CMK (cell line): ENCODE measurements at regions not wholly inside any gene's neighbourhood (a gene's known extent, or its start where the extent isn't known, plus 50 kb on each side); places are given as distances from the start of the nearest gene placed in this dataset.

Source experiments
- DNase-seq: peaks from one replicate; pipeline ENCODE4 v3.0.0-alpha.2; 2010; ENCODE audit warnings: low read depth

- DNase-seq = no peak
Measured at GRCh38 chr10:10785627-10786026, 232.0 kb upstream of the CELF2 start.

GRCh38 chr10:10786109-10787090 is 231.3 kb upstream of the CELF2 start:
- DNase-seq = no peak

GRCh38 chr10:10787586-10787985 is 230.1 kb upstream of the CELF2 start:
- no peak for DNase-seq

DNA sequence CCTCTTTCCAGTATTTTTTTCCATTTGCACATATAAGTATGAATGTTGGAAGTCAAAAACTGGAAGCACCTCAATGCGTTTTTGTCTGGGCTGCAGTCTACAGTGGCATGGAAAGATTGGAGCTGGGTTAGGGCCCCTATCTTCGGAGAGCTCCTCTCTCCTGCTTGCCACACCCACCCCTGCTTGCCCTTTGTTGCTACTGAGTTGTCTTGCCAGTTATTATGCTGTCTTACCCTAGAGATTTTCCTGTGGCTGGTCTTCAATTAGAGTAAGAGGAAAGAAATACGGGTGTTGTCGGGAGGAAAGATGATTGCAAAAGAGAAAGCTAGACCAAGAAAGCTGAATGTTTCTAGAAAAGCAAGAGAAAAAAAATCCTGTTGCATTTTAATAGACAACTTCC is 228.9 kb upstream of the CELF2 start:
- DNase-seq = no peak

DNA sequence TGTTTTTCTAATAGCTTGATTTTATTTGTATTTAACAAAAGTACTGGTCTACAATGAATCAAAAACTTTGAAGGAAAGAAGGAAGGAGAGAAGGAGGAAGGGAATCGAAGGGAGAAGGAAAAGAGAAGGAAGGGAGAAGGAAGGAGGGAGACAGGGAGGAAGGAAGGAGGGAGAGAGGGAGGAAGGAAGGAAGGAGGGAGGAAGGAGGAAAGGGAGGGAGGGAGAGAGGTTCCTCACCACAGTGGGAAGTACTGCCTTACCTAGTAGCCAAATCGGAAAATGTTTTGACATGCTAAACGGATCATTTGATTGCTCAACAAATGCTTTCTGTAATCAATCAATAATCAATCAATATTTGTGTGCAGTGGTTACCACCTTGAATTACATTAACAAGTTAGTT is 225.8 kb upstream of the CELF2 start:
- DNase-seq = no peak

DNA sequence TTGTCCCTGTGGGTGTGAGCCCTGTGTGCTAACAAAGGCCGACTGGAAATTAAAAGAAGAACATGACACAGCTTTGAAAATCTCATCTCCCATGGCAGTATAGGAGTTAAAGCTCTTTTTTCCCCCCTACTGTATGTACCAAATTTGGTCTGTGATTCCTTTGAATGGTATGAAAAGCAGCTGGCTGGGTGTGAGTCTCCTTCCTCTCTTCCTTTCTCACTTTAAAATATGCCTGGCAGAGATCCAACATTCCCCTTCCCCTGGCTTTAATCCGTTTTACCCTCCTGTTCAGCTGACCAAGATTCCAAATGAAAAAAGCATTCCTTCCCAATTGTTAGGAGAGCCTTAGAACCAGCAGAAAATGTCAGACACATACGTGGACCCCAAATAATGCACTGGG is 225.0 kb upstream of the CELF2 start:
- DNase-seq = no peak

GRCh38 chr10:10794046-10794445 is 223.6 kb upstream of the CELF2 start:
- DNase-seq = no peak

DNA sequence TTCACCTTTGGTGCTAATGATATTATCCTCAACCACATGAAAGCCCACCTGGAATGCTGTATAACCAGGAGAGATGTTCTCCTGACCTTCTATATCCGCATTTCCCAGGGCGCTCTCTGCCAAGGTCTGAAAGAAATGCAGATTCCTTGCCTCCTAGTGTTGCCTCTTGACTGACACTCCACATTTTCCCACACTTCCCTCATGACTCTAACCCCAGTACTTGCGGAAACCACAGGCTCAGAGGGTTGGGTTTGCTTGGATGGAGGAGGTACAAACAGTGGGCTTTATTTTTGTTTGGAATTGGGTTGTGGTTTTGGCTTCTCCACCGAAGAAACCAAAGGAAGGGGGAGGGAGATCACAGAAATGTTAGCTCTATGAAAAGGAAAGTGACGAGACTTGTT is 222.9 kb upstream of the CELF2 start:
- no peak for DNase-seq

DNA sequence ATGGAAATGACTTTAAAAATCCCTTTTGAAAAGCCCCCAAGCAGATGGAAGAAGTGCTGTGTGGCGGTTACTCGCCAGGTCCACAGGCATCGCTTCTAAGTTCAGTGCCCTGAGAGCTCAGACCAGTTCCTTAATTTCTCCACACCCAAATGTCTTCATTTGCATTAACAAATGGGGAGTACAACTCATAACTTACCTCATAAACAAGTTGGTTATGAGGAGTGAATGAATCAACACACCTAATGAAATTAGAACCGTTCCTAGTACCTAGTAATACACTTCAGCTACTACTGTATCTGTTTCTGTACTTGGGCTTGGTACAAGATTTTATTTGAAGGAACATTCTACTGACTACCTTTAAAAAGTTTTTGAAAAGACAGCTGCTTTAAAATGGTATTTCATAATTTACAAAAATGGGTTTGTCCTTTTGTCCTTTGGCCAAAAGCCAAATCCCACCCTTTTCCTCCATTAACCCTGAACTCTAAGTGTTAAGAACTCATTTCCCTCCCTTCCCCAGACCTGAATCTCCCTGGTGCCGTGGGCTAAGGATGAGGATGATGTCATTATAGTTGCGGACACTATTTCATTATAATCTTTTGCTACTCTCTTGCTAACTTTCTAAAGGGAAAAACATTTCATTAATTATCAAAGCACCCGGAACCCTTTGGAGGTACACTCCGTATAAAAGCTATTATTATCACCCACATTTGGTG is 221.5 kb upstream of the CELF2 start:
- no peak for DNase-seq

- DNase-seq = no peak
Measured at GRCh38 chr10:10796774-10797415, 220.8 kb upstream of the CELF2 start.

DNA sequence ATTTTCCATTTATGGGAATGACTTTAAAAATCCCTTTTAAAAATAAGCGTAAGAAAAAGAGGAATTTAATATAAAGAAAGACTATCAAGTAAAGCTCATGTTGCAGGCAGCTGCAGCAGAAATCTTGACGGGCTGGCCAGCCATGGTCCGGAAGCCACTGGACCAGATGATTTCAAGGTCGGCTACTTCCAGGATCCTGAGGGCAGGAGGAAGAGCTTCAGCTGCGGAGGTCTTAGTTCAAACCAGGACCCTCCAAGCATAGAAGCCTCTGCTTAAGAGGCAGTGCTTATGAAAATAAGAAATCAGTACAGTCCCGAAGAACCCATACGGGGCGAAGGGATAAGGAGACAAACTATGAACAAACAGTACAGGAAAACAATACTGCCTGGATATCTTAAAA is 220.2 kb upstream of the CELF2 start:
- DNase-seq = no peak

DNA sequence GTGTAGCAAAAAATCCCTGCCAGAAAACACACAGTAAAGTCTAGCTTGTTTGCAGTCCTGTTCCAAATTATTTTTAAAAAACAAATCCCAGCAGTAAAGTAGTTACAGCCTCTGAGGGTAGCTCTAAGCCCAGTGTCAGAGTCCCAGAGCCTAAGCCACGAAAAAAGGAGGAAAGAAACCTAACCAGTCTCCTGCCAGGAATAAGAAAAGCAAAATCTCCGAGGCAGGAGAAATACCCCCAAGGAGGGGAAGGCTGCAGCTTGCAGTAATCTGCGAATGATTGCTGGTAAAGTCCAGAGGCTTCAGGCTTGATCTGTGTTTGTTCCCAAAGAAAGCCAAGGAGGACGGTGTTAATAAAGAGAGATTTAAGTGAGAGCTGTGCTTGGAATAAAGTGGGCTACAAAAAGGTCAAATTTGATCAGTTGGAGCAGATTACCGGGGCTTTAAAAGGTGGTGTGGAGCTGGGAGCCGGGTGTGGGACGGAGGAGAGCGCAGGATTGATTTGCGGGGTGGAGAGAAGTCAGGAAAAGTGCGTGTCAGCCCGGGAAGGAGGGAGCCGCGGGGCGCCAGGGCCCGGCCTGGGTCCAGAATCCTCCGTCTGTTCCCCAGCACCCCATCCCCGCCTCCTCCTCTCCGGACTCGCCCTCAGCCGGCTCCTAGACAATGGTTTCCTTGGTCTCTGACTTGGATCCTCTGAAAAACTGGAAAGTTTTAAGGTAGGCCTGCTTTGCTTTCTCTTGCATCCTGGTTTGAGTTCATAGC is 219.4 kb upstream of the CELF2 start:
- no peak for DNase-seq

- no peak for DNase-seq
Measured at GRCh38 chr10:10798864-10799192, 218.8 kb upstream of the CELF2 start.

- no peak for DNase-seq
Measured at GRCh38 chr10:10800961-10801360, 216.7 kb upstream of the CELF2 start.

DNA sequence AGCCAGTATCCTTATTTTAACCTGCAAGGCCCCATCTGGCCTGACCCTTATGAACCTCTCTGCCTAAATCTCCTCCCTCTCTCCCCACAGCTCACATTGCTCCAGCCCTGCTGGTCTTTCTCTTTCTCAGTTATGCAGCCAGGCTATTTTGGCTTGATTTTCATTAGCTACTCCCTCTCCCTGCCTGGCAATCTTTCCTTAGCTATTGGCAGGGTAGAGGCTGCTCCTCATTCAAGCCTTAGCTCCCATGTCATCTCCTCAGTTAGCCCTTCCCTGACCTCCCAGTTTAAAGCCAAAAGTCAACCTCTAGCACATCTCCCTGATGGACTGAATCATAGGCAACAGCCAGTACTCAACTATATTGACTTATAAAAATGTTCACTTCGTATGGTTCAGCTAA is 214.4 kb upstream of the CELF2 start:
- DNase-seq = no peak

- no peak for DNase-seq
Measured at GRCh38 chr10:10804061-10804460, 213.6 kb upstream of the CELF2 start.

- DNase-seq = no peak
Measured at GRCh38 chr10:10804998-10805740, 212.5 kb upstream of the CELF2 start.

DNA sequence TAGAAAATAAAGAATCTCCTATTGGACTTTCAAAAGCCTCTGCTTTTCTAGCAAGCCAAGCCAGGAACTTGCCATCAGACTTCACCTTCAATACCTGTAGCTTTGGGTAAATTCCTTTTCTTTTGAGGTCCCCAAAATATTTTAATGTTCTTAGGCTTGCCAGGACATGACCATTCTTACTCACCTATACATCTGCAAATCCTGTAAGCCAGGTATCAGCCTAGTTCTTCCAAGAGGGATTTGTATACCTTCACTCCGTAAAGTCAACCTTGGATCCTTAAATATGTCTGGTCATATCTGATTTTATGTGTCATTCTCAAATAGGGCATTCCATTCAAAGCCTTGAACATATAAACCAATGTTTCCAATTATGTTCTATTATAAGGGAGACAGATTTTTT is 210.6 kb upstream of the CELF2 start:
- DNase-seq = no peak

DNA sequence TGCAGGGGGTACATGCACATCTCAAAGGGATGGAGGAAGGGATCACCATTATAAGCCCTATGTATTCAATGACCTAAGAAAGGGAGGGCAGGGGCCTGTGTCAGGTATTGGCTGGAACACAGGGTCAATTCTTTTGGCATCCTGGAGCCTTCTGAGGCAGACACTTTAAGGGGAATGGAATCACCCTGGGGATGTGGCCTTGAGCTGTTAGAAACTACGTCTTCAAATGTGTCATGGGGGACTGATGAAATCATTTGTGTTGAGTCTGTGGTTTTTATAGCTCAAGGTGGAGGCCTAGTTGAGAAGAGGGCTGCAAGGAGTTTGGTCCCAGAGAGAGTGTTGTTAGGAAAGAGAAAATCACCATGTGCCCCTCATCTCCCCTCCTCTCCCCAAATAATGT is 206.1 kb upstream of the CELF2 start:
- no peak for DNase-seq

GRCh38 chr10:10813656-10814055 is 204.0 kb upstream of the CELF2 start:
- no peak for DNase-seq

GRCh38 chr10:10814069-10814468 is 203.6 kb upstream of the CELF2 start:
- DNase-seq = no peak

GRCh38 chr10:10816447-10816846 is 201.2 kb upstream of the CELF2 start:
- no peak for DNase-seq
